Progenitor cell of endocrine pancreas (in vitro differentiated cells): ENCODE measurements at regions not wholly inside any gene's neighbourhood (a gene's known extent, or its start where the extent isn't known, plus 50 kb on each side); places are given as distances from the start of the nearest gene placed in this dataset.

Experiments
- DNase-seq: peaks from one replicate; pipeline ENCODE4 v3.0.0; 2021; ENCODE audit warnings: low spot score; ENCODE audit not compliant: unreplicated experiment
- H3K27ac Mint-ChIP-seq: 2 replicates; pipeline ENCODE4 v1.8.0; 2021; ENCODE audit warnings: mild to moderate bottlenecking, moderate library complexity, mixed read lengths
- H3K27me3 Mint-ChIP-seq: 2 replicates; pipeline ENCODE4 v1.8.0; 2021; ENCODE audit warnings: mixed read lengths
- H3K36me3 Mint-ChIP-seq: 2 replicates; pipeline ENCODE4 v1.8.0; 2022; ENCODE audit warnings: mixed read lengths; ENCODE audit not compliant: insufficient read depth
- H3K4me1 Mint-ChIP-seq: 2 replicates; pipeline ENCODE4 v1.8.0; 2021; ENCODE audit warnings: low read depth, mixed read lengths
- H3K4me3 Mint-ChIP-seq: 2 replicates; pipeline ENCODE4 v1.8.0; 2021; ENCODE audit warnings: low read depth, mild to moderate bottlenecking, moderate library complexity, mixed read lengths
- H3K9me3 Mint-ChIP-seq: 2 replicates; pipeline ENCODE4 v1.8.0; 2021; ENCODE audit warnings: low read depth, mixed read lengths
- CTCF ChIP-seq: fragments of 200-600 bp; sonication (generic); IDR thresholded peaks from one replicate; pipeline ENCODE4 v1.5.0; 2021; ENCODE audit warnings: antibody characterized with exemption, mild to moderate bottlenecking; ENCODE audit not compliant: unreplicated experiment

- no peaks in the 10 kb centered on the region for H3K36me3 Mint-ChIP-seq
- H3K27me3 Mint-ChIP-seq: no peaks in the 10 kb centered on the region
- no peak for TF ChIP-seq CTCF
- DNase-seq: no peak
- no peaks in the 10 kb centered on the region for H3K9me3 Mint-ChIP-seq
- no peaks in the 10 kb centered on the region for H3K4me1 Mint-ChIP-seq
- H3K4me3 Mint-ChIP-seq: no peak overlapping the region
- no peak overlapping the region for H3K27ac Mint-ChIP-seq
Measured at GRCh38 chr16:62478903-62479458, 442.7 kb upstream of the CDH8 start.

- TF ChIP-seq CTCF: no peak
- Mint-ChIP-seq H3K36me3 (no peaks in the 10 kb centered on the region), H3K27me3 (no peaks in the 10 kb centered on the region), H3K27ac (no peak overlapping the region), H3K4me3 (no peak overlapping the region), H3K4me1 (no peaks in the 10 kb centered on the region), H3K9me3 (peaks cover 5% of the 10 kb centered on the region)
- DNase-seq: no peak
Measured at GRCh38 chr16:62477796-62478195, 441.6 kb upstream of the CDH8 start.

GRCh38 chr16:62475573-62475972, 439.3 kb upstream of the CDH8 start:
- Mint-ChIP-seq H3K27ac (no peak overlapping the region), H3K36me3 (no peaks in the 10 kb centered on the region), H3K4me1 (no peaks in the 10 kb centered on the region), H3K4me3 (no peak overlapping the region), H3K27me3 (no peaks in the 10 kb centered on the region), H3K9me3 (peaks cover 18% of the 10 kb centered on the region)
- no peak for TF ChIP-seq CTCF
- no peak for DNase-seq

GRCh38 chr16:62462971-62463370, 426.7 kb upstream of the CDH8 start:
- H3K27me3 Mint-ChIP-seq: no peaks in the 10 kb centered on the region
- no peak for TF ChIP-seq CTCF

GRCh38 chr16:62450291-62450690, 414.1 kb upstream of the CDH8 start:
- no peaks in the 10 kb centered on the region for H3K4me1 Mint-ChIP-seq
- no peak for TF ChIP-seq CTCF
- no peaks in the 10 kb centered on the region for H3K9me3 Mint-ChIP-seq
- no peaks in the 10 kb centered on the region for H3K36me3 Mint-ChIP-seq
- no peak overlapping the region for H3K4me3 Mint-ChIP-seq
- H3K27me3 Mint-ChIP-seq: no peaks in the 10 kb centered on the region
- no peak for DNase-seq
- H3K27ac Mint-ChIP-seq: no peak overlapping the region

More at GRCh38 chr16:62462971-62463370, 426.7 kb upstream of the CDH8 start:
- Mint-ChIP-seq H3K4me3 (no peak overlapping the region), H3K36me3 (no peaks in the 10 kb centered on the region), H3K9me3 (peaks cover 8% of the 10 kb centered on the region), H3K27ac (no peak overlapping the region), H3K4me1 (no peaks in the 10 kb centered on the region)
- no peak for DNase-seq
